ENCODE measurements at regions not wholly inside any gene's neighbourhood (a gene's known extent, or its start where the extent isn't known, plus 50 kb on each side); places are given as distances from the start of the nearest gene placed in this dataset.

GRCh38 chr13:109401307-109401706 is 385.1 kb downstream of the IRS2 start:
- 95% methylated on average over 4 of the region's 9 CpGs; no CpG with 5 or more reads in 1 of the 2 experiments for WGBS, 2 experiments (ENCODE audit: extremely low coverage in 2 of 2, insufficient read length in 1 of 2)

More at GRCh38 chr13:109401307-109401706, 385.1 kb downstream of the IRS2 start:
- H3K9ac ChIP-seq (ENCODE audit: low read depth, low read length) = no peak overlapping the region
- BruUV-seq (replicated peaks) = no TSS peak
- H3K23ac ChIP-seq (ENCODE audit: low read depth, low read length) = no peak overlapping the region
- H3K4me3 ChIP-seq (ENCODE audit: insufficient read depth, low read depth, low read length) = no peak overlapping the region
- no peak overlapping the region for H2BK20ac ChIP-seq (ENCODE audit: low read depth, low read length)
- no peaks in the 10 kb centered on the region; the same call in 1 of the 2 replicates for H3K9me3 ChIP-seq (ENCODE audit: control insufficient read depth, insufficient read depth, low read length)
- no peak overlapping the region for H2BK5ac ChIP-seq (ENCODE audit: low read depth, low read length, poor library complexity, severe bottlenecking)
- no peaks in the 10 kb centered on the region for H3K36me3 ChIP-seq (ENCODE audit: control insufficient read depth, insufficient read depth, low read length)
- no peak overlapping the region for H4K5ac ChIP-seq (ENCODE audit: low read depth, low read length)
- no peaks in the 10 kb centered on the region for H3K4me1 ChIP-seq (ENCODE audit: control insufficient read depth, insufficient read depth, low read length)
- no peak overlapping the region for H4K8ac ChIP-seq (ENCODE audit: low read depth in 2 of 2, low read length in 2 of 2)
- no peak overlapping the region for H2BK15ac ChIP-seq (ENCODE audit: low read depth, low read length)
- no peak for ATAC-seq (ENCODE audit: low read depth)
- ChIA-PET CTCF (no interaction called here), POLR2A (ENCODE audit: unreplicated experiment) (no interaction called here)
- H3K27me3 ChIP-seq (ENCODE audit: control insufficient read depth, insufficient read depth, low read length) = no peaks in the 10 kb centered on the region
- no peak overlapping the region for H3K4me2 ChIP-seq (ENCODE audit: low read depth, low read length)
- intact Hi-C loops (cut with micrococcal nuclease) = no loop called here
- H3K9me1 ChIP-seq (ENCODE audit: insufficient read depth, low read length) = no peaks in the 10 kb centered on the region
- no peak overlapping the region for H2AK9ac ChIP-seq (replicated peaks; ENCODE audit: low read depth, low read length, poor library complexity)
- H2AK5ac ChIP-seq (ENCODE audit: low read depth, low read length) = no peak overlapping the region
- DNase-seq = no peak
- H3K14ac ChIP-seq (replicated peaks; ENCODE audit: low read depth, low read length) = no peak overlapping the region
- no peak overlapping the region for H3K4ac ChIP-seq (ENCODE audit: low read depth, low read length)
- H2BK120ac ChIP-seq (ENCODE audit: low read depth, low read length) = no peak overlapping the region
- no peak for TF ChIP-seq MXI1 (IDR thresholded peaks at IDR 0.05; ENCODE audit: borderline replicate concordance, low read depth, low read length)
- no peak for TF ChIP-seq MAFK (IDR thresholded peaks at IDR 0.05; ENCODE audit: low read depth, low read length)
- TF ChIP-seq CHD1 (IDR thresholded peaks at IDR 0.05; ENCODE audit: low read depth, low read length) = no peak
- H3K18ac ChIP-seq (ENCODE audit: low read depth, low read length) = no peak overlapping the region
- H3K79me1 ChIP-seq (ENCODE audit: low read depth in 1 of 2, low read length in 2 of 2) = no peaks in the 10 kb centered on the region
- H2AFZ ChIP-seq (replicated peaks; ENCODE audit: low read length, poor library complexity) = no peak overlapping the region
- no peak overlapping the region for H4K91ac ChIP-seq (ENCODE audit: insufficient read depth, low read depth, low read length)
- no peak overlapping the region for H3K27ac ChIP-seq (ENCODE audit: insufficient read depth, low read length)
- H3K56ac ChIP-seq (ENCODE audit: extremely low read depth, insufficient read depth, low read length) = no peak overlapping the region
- dilution Hi-C loops (cut with HindIII; ENCODE audit: low sequenced_read_pairs, unreplicated experiment) = no loop called here
- no peaks in the 10 kb centered on the region for H4K20me1 ChIP-seq (ENCODE audit: insufficient read depth, low read length)
- in situ Hi-C loops (cut with MboI; ENCODE audit: low sequenced_read_pairs) = no loop called here

All from IMR-90 (cell line).